ENCODE measurements at regions not wholly inside any gene's neighbourhood (a gene's known extent, or its start where the extent isn't known, plus 50 kb on each side); places are given as distances from the start of the nearest gene placed in this dataset.
A peak's percentile ranks its signal among the peaks of the same experiment; 100 is the strongest.
"Not testable (repeated sequence)": the region's sequence is repeated elsewhere in the genome, so short reads cannot be mapped to it uniquely, and the experiment has no call there.

DNA sequence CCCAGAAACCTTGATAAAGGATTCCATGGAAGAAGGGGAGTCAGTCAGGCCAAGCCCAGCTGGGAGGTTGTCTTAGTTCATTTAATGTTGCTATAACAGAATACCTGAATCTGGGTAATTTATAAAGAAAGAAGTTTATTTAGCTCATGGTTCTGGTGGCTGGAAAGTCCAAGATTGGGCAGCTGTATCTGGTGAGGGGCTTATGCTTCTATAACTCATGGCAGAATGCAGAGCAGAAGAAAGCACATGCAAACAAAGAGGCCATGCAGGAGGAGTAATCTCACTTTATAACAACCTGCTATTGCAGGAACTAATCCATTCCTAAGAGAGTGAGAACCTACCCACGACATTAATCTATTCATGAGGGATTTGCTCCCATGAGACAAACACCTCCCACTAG lies 54.2 kb upstream of the ANKRD1 start:
- DNase-seq: no peak

DNA sequence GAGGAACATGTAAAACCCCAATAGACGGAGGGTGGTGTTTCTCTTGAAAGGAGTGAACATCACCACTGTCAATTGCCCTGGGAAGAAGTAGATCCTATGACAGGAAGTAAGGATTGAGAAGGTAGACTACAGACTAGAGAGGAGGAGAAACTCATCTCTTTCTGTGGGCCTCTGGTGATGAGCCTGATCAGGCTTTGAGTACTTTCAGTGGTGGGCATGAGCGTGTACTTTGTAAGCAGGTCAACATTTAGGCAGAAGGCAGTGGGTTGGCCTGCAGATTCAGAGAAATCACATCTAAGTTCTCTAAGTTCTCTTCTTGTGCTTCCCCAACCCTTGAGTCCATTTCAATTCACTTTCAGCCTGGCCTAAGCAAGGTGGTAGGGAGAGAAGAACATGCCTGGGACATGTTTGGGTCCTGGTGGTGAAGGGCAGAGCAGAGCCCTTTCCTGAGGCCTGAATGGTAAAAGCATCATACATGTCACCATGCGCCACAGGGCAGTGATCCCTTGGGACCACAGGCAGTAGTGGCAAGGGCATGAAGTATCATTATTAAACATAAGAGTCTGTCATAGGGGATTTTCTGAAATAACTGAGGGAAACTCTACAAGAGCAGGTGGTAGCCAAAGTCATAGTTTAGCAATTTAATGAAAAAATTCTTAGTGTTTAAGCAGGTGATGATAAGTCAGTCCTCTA lies 56.4 kb upstream of the ANKRD1 start:
- DNase-seq: no peak

DNA sequence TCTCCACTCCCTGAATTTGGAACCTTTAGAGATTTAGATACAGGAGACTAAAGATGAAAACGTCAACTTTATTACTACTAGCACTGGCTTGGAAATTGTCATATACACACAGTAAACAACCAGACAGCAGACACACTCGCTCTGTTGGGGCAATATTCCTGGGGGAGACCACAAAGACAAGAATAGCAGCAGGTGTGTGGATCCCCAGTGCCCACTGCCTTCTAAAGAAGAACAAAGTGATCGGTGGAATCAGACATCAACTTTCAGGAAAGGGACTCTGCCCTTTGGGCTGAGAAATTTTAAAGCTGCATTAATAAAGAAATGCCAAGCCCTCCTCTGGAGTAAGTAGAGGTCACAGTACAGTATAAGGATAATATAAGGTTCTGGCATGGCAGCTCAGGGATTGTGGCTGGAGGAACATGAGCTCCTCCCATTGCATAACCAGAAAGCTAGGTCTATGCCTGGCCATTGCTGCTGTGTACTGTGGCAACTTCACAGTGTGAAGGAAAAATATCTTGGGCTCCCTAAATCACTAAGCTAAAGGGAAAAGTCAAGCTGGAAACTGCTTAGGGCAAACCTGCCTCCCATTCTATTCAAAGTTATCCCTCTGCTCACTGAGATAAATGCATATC lies 57.1 kb upstream of the ANKRD1 start:
- DNase-seq: no peak

DNA sequence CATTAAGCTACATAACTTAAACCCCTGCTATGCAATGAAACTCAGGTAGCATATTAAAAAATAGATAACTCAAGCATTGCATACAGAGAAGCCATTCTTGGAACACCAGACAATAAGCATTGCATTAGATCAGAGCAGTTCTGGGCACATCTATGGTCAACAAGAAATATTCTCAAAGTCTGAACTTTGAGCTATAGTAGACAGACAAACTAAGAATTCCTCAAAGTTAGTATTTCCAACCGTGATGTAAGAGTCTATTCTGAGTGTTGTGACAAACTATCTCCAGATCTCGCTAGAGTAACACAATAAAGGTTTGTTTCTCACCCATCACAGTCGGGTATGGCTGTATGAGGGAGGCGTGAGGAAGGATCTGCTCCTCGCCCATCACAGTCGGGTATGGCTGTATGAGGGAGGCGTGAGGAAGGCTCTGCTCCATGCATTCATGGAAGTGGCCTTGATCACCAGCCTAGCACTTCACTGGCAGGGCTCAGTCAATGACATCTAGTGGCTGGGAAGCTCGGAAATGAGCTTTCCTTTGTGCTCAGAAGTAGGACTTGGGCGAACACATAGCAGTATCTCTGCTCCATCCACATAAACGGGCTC lies 61.6 kb upstream of the ANKRD1 start:
- DNase-seq: no peak

DNA sequence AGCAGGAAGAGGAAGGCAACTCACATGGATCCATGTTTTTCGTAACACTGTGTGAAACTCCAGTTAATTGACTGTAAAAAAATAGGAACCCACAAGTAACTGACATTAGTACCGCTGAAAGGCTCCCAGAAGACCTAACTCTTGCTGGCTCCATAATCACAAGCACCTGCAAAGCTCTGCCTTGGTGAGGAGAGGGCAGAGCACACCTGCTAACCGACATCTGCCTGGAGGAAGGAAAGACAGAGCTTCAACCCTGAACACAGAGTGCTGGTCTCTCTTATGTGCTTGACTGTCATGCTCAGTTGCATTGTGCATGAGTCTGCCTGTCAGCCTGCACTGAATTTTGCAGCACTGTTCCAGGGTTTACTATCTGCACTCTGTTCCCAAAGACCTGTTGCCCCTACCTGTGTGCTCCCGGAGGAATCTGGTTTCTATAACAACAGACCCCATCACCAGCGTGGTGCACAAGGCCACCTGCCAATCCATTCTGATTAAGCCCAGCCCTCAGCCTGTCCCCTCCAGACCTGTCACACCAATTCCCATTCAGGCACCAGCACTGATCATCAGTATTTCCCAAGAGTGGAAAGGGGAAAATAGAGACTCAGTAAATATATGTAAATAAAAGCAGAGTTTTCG lies 63.1 kb upstream of the ANKRD1 start:
- no peak for DNase-seq

DNA sequence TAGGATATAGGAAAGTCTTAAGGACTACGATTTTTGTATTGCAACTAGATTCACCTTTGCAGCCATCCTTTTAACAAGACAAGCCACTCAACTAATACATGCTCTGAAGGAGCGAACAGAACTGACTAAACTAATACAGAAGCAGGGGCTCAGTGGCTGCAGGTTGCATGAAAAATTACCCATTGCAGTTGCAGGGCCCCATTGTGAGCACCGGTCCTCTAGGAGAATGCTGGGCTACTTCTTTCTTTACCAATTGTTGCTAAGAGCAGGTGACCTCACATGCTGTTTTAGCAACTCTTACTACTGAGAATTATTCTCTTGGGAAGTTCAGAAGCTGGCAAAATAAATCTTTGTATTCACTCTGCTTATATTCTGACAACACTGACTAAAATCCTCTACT lies 64.0 kb upstream of the ANKRD1 start:
- DNase-seq: no peak

DNA sequence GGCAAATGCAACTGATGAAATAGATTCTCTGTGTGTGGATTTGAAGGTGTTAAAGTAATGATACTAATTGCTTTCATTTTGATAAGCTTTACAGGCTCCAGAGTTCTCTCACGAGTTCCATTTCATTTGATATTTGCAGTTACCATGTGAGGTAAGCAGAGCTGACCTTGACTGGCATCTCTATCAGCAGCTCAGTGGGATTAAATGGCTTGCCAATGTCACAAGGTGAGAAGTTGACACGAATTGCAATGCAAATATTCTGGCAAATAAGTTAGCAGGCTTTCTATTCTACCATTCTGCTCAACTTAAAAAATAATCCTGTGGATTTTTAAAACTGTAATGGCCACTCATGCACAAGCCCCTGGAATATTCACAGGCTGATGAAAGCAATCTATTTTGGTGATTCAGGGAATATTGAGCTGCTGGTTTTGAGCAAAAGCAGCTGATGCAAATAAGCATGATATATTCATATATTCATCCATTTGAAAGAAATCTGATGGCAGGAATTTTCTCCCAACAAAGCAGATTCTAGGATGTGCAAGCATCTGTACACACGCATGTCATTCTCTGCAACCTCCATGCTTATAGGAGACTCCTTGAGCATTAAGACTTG lies 64.5 kb upstream of the ANKRD1 start:
- no peak for DNase-seq

DNA sequence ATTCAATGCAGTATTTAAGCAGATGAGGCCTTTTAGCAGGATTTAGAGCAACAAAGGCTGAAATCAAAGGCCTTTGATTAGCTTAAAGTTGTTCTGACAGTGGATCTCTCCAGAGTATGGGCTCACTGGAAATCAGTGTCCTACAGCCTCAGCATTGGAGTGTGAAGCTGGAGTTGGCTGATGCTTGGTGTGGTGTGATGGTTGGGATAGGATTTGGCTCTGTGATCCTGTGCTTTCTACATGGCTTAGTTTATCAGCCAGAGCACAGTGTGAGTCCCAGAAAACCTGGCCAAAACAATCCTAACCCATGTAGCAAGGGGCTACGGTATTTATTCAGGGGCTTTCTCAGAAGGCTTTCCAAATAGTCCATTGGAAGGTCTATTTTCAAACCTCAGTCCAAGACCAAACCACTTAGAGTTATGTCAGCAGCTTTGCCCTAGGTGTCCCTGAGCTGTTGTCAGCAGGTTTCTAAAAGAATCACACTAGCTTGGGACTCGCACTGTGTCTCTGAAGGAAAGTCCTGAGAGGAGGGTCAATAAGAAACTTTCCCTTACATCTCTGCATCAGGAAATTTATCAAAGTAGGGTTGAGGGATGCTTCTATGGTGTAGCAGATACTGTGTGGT lies 65.4 kb upstream of the ANKRD1 start:
- DNase-seq: no peak

DNA sequence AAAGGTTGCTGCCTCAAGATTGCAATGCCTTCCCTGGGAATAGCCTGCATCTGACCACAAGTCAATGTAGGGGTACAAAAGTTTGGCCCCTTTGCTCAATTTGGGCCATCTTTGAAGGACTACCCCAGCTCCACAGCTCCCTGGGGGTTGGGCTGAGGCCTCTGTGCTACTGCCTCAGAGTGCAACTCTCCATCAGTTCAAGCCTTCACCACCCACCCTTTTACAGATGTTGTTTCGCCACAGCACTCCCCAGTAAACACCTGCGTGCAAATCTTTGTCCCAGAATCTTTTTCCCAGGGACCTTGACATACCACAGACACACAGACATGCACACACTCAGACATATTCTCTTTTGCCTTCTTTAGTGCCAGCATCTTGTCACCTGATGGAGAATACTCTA lies 66.0 kb upstream of the ANKRD1 start:
- DNase-seq: no peak

DNA sequence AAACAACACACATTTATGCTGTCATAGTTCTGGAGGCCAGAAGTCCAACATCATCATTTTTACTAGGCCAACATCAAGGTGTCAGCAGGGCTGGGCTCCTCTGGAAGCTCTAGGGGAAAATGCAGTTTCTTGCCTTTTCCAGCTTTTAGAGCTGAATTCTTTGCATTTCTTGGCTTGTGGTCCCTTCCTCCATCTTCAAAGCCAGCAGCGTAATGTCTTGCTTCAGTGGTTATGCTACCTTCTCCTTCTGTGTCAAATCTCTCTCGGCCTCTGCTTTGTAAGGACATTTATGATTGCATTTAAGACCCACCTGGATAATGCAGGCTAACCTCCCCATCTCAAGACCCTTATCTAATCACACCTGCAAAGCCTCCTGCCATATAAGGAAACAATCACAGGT lies 66.5 kb upstream of the ANKRD1 start:
- no peak for DNase-seq

DNA sequence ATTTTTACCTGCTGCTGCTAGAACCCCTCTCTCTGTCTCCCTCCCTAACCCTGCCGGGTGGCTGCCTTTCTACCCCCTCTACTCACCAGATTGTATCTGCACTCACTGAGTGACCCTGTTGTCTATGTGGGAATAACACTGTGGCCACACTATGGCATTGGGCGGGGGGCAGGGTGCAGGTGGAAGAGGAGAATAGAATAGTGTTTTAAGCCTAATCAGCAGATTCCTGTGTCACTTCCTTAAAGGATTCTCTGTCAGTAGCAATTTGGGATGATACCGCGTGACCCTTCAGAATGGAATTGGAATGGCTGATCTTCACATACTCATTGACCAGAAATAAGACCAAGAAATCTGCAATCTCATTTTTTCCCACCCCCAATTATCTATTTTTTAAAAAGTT lies 67.1 kb upstream of the ANKRD1 start:
- no peak for DNase-seq

DNA sequence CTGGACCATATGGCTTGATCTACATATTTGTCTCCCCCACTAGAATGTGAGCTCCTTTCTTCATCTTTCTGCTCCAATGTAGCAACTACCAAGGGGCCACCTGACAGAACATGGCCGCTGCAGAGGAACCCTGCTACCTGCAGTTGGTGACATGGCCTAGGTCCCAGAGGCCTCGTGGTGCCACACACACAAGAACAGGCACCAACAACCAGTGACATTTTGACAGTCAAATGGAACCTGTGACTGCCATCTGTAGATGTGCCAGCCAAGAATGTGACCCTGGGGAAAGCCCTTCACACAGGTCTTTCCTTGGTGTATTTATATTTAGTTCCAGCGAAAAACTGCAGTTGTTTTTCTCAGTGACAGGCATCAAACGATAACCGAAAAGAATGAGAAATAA lies 67.9 kb upstream of the ANKRD1 start:
- no peak for DNase-seq

DNA sequence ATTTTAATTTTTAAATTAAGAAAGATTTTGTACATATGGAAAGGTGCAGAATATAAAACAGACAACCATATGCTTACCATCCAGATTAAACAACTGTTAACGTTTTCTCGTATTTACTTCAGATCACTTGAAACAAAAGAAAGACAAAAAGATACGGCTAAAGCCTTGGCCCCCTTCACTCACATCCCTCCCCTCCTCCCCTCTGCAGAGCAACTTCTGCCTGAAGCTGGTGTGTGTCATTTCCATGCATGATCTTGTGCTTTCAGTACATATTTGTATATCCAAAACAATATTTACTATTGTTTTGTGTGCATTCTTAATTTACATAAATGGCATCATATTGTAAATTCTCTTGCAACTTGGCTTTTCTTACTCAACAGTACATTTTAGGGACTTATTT lies 68.5 kb upstream of the ANKRD1 start:
- no peak for DNase-seq

DNA sequence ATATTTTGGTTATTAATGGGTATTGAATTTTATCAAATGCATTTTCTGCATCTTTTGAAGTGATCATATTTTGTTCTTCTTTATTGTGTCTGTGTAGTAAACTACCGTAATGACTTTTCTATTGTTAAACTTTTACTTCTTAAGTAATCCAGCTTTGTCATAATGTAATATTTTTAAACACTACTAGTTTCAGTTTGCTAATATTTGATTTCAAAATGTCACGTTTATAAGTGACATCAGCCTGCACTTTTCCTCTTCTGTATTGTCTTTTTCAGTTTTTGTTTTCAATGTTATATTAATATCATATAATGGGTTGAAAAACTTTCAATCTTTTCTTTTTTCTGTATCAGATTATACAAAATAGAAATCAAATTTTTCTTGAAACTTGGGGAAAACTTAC lies 71.6 kb upstream of the ANKRD1 start:
- DNase-seq: peak; percentile 83

DNA sequence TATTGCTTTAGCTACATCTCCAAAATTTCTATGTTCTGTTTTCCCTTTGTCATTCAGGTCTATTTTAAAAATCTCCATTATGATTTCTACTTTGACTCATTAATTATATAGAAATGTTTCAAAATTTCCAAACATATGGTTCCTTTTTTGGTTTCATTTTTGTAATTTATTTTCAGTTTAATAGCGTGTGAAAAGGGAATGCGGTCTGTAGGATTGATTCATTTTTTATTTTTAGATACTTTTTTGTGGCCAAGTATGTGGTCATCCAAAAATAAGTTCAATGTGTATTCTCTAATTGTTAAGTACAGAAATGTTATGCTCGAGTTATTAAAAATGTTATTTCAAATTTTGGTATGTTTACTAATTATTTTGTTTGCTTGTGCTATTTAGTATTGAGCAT lies 72.5 kb upstream of the ANKRD1 start:
- peak; percentile 81 for DNase-seq

DNA sequence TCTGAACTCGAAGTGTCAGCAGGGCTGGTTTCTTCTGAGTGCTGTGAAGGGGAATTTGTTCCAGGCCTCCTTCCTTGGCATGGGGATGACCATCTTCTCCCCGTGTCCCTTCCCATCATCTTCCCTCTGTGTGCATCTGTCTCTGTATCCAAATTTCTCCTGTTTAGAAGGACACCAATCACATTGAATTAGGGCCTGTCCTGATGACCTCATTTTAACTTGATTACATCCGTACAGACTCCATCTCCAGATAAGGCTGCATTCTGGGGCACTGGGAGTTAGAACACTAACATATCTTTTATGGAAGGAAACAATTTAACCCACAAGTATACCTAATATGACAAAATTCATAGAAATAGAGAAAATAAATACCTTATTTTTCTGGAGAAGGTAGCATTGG lies 76.8 kb upstream of the ANKRD1 start:
- no peak for DNase-seq

DNA sequence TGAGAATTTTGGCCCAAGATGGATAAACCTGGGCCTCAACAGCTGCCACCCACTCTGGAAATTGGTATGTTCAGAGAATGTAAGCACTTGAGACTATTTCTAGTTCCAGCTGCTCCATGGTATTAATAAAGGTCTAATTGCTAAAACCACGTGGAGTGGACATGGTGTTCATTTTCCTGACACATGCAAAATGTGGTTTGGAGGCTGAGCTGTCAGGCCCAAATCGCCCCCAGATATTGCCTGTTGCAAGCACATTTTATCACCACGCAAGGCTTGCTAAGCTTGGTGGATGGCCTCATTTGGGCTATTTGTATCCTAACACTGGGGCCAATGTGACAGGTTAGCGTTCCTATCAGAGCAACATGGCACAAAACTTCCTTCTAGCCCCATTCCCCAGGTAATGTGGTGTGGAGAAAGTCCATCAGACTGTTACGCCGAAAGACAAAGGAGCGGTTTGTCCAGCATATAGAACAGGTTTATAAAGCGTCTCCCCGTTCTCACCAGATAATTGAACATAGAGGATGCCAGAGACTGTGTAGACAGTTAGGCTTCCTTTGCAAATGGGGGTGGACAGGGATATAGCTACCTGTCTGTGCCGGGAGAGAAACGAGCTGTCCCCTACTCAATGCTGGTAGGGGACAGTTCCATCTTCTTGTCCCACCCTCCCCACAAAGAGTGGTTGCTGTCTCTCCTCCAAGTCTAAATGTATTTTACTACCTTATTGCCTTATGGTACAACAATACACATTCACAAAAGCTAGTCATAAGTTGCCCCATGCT lies 78.0 kb upstream of the ANKRD1 start:
- DNase-seq: no peak

DNA sequence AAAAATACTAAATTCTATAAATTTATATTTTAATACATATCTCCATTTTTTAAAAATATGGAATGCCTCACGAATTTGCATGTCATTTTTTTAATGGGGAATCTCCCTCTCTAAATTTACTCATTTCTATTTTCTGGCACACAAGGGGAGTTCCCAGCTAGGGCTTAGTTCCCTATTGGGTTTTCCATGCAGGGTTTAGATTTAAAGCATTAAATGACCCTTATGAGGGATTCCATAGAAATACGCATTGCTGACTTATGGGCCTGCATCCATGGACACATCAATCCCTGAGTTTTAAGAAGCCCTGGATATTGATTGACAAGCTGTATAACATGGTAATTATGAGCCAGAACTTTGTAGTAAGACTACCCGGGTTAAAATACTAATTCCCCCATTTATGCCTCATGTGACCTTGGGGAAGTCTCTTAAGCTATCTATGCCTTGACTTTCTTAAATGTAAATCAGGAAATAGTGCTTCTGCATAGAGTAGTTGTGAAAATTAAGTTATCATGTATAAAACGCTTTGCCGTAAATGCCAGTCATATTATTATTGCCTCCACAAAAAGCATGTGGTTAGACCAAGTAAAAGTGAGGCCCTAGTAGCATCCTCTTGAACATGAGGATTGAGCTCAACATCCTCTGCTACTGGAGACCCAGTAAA lies 78.8 kb upstream of the ANKRD1 start:
- DNase-seq: peak; percentile 89

DNA sequence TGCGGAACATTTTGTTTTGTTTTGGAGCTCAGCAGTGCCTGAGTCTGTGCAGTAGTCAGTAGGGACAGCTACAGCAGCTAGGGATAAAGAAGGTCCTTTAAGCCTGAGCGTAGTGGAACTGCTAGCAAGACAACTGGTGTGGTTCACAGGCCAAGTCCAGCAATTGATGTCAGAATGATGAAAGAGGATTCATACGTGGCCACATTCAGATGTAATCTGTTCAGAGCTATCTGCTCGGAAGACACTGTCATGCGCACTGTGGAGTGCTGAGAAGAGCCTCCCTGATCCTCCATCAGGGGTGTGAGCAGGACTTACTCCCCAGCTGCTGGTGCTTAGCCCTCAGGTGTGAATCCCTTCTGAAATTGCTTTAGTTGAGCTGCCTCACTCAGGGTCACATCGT lies 79.6 kb upstream of the ANKRD1 start:
- DNase-seq: no peak

DNA sequence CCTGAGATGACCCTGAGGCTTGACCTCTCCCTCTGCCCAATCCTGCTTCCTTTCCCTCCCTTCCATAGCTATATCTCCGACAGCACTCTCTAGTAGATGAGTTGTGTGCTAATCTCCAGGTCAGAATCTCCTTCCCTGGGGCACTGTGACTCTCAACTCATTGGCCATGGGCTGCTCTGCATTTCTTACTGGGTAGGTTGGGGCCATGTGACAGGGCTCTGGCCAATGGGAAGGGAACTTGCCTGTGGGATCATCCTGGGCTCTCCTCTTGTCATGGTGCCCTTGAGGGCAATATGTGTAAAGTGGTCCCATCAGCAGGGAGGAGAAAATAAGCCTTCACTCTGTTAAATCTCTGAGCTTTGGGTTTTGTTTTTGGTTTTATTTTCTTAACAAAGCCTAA lies 80.1 kb upstream of the ANKRD1 start:
- no peak for DNase-seq

DNA sequence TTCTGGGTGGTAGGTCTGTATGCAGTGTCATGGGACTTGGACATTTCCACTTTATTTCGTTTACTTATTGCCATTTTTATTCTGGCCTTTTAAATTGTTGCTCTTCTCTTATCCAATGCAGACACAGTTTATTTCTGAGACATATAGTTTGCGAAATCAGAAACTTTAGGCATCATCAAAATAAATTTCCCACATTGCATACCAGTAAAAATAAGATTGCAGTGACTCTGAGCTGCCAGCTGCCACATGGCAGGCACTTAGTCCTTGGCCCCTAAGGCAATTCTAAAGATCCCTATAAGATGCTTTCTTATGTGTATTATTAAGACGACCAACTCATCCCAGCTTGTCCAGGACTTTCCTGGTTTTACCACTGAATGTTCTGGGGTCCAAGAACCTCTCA lies 81.8 kb upstream of the ANKRD1 start:
- peak; percentile 82 for DNase-seq

DNA sequence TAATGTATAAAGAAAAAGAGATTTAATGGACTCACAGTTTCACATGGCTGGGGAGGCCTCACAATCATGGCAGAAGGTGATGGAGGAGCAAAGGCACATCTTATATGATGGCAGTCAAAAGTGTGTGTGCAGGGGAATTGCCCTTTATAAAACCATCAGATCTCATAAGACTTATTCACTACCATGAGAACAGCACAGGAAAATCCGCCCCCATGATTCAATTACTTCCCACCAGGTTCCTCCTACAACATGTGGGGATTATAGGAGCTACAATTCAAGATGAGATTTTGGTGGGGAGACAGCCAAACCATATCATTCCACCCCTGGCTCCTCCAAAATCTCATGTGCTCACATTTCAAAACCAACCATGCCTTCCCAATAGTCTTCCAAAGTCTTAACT lies 82.5 kb upstream of the ANKRD1 start:
- DNase-seq: not testable (repeated sequence)

All from inflammatory macrophage treated with lipopolysaccharide for 4 hours (primary cell).